SH-SY5Y (cell line): ENCODE measurements at regions not wholly inside any gene's neighbourhood (a gene's known extent, or its start where the extent isn't known, plus 50 kb on each side); places are given as distances from the start of the nearest gene placed in this dataset.
A peak's percentile ranks its signal among the peaks of the same experiment; 100 is the strongest.

Source experiments
- GATA2 ChIP-seq: IDR thresholded peaks from 2 replicates; pipeline ENCODE4 v1.6.1; 2011; ENCODE audit warnings: mild to moderate bottlenecking, low read depth, low read length
- GATA3 ChIP-seq: IDR thresholded peaks from 2 replicates; pipeline ENCODE4 v1.6.1; 2011; ENCODE audit warnings: low read depth, mild to moderate bottlenecking, low read length, moderate library complexity

DNA sequence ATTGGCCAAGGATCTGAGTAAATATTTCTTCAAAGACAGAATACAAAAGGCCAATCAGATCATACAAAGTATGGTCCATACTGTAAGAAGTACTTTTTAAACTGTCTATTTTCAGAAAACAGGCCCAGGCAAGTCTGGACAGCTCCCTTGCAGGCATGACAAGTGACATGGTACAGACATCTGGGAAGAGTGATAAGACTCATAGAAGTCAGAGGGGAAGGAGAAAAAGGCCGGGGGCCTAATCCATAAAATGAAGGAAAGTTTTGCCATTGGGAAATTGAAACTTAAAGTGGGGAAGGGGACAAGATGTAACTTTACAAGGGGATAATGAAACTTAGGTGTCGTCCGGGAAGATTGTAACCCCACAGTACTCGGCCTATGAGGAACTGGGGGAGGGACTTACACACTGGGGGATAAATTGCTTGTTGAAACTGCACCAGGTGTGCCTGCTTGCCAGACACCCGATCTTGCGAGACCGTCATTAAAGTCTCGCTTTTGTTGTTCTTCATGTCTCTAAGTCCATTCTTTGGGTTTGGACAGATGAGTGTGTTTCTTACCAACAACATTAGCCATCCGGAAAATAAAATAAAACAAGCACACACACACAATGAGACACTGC lies 684.0 kb downstream of the CDH11 start:
- peak; percentile 56; the same call in 1 of the 2 replicates for TF ChIP-seq GATA2
- TF ChIP-seq GATA3: no peak

DNA sequence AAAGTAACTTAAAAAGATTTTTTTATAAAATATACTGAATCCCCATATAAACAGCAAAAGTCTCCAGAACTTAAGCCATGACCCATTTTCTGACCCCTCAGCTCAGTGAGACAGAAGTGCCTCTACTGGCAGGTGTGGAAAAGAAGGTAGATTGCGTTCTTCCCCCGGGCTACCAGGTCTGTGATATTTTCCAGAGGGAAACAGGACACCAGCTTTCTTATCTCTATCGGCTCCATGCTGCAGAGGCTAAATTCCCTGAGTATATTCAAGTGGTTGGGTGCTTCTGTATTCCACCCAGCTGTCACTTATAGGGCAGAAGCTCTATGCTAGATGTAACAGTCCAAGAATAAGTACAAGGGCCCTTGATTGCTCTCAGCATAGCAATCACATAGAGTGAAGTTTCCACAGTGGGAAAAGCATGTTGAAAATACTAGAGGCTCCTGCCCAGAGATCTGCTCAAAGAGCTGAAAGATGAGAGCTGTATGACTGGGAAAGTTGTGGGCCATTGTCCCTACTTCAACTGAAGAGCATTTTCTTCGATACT lies 687.3 kb downstream of the CDH11 start:
- TF ChIP-seq GATA2 (no peak; the same call in 1 of the 2 replicates), GATA3 (no peak)

GRCh38 chr16:64428463-64429113 lies 693.3 kb downstream of the CDH11 start:
- TF ChIP-seq GATA3 (no peak), GATA2 (no peak)

- TF ChIP-seq GATA3 (no peak), GATA2 (no peak)
Measured at GRCh38 chr16:64426131-64426666, 695.7 kb downstream of the CDH11 start.

- no peak for TF ChIP-seq GATA3
- no peak for TF ChIP-seq GATA2
Measured at GRCh38 chr16:64425381-64425780, 696.5 kb downstream of the CDH11 start.

- TF ChIP-seq GATA3 (no peak), GATA2 (no peak)
Measured at GRCh38 chr16:64422259-64422658, 699.6 kb downstream of the CDH11 start.

- TF ChIP-seq GATA3 (no peak), GATA2 (no peak)
Measured at GRCh38 chr16:64421515-64421914, 700.3 kb downstream of the CDH11 start.

- TF ChIP-seq GATA2 (no peak), GATA3 (no peak)
Measured at GRCh38 chr16:64419832-64420231, 702.0 kb downstream of the CDH11 start.

DNA sequence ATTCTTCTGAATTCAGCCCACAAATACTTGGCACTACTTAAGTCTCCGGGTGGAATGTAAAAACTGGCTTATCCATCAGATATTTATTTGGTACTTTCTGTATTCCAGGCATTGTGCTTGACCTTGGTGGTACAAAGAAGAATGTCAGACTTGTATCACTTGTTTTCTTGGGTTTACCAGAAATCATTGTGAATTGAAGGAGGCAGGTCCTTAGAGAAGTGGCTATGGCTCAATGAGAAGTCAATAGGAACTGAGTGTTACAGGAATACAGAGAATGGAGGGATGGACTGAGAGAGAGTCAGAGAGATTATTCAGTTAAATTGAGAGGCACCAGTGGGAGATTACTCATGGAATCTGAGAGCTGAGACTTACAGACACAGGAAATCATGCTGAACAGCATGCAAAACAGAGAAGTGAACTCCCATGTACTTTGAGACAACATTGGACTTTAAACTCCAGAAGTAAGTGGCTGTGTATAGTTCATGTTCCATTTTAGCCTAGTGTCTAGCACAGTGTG lies 704.1 kb downstream of the CDH11 start:
- no peak for TF ChIP-seq GATA3
- no peak for TF ChIP-seq GATA2

DNA sequence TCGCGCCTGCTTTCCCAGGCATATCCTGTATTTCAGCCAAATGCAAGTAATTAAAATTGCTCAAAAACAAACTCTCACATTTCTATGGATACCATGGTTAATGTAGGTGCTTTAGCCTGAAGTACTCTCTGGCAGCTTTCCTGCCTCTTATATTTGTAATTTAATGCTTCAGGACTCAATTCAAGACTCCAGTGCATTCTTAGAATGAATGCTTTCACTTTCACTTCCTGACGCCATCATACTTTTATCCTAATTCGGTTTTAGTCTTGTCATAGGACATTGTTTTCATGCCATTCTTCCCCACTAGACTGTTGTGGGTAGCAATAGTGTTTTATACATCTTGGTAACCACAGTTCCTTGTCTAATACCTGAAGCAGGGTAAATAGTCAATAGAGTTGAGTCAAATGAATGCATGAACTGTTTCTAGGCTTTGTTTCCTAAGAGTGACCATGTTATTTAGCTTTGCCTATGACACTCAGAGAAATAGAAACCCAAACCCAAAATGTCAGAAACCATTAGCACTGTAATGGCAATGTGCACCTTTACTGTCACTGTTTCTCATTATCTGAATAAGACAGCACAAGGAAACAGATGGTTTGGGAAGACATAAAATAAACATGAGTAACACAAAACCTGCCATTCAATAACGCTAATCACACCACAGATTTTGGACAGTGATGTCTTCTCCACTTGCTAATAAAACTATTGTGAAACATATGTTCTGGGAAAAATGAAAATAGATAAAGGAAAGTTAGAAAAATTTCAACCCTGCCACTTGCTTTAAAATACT lies 705.5 kb downstream of the CDH11 start:
- no peak for TF ChIP-seq GATA2
- no peak for TF ChIP-seq GATA3

DNA sequence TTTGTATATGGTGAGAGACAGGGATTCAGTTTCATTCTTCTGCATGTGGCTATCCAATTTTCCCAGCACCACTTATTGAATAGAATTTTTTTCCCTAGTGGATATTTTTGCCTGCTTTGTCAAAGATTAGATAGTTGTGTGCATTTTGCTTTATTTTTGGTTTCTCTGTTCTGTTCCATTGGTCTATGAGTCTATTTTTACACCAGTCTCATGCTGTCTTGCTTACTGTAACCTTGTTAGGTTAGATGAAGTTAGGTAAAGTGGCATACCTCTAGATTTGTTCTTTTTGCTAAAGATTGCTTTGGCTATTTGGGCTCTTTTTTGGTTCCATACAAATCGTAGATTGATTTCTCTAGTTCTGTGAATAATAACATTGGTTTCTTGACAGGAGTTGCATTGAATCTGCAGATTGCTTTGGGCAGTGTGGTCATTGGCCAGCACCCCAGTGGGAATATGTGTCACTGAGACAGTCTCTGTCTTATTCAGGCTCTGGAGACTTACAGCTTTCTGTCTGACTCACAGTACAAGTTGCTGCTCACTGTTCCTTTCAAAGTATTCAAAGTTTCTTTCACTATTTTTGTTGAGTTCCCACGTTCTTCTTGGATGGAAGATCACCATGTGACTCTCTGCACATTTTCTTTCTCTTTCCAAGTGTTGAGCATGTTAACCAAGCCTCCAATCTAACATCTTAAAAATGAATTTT lies 709.1 kb downstream of the CDH11 start:
- TF ChIP-seq GATA2: no peak
- no peak for TF ChIP-seq GATA3

DNA sequence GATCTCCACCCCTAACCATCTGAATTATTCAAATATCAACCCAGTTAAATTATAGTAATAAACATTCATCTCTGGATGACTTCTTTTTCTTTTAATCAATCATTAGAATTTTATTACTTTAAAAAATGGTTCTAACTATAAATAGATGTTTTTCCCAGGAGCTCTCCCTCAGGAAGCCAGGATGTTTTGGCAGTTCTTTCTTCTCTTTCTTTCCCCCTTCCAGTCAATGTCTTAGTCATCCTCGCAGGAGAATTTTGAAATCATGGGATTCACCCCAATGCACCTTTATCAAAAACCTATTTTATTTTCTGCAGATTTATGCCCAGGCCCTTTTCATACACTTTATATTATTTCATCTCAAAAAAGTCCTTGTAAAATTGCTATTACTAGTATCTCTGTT lies 711.6 kb downstream of the CDH11 start:
- no peak for TF ChIP-seq GATA3
- TF ChIP-seq GATA2: no peak

DNA sequence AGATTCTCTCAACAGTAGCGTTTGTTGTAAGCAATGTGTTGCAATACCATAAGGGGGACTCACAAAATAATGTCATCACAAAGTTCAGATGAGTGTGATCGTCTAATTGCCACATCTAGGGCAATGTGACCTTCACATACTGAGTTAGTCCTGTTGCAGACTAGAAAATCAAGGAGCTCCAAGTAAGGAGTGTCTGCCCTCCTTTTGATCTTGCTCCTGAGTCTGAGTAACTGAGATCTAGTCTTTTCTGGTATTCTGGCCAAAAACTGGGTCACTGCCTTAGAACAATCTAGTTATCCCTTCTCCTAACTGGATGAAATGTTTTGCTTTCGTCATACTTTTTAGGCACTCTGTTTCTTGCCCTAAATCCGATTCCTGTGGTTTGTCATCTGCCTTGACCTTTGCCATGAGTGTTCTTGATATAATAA lies 712.1 kb downstream of the CDH11 start:
- TF ChIP-seq GATA2 (no peak), GATA3 (no peak)
